ENCODE measurements at regions not wholly inside any gene's neighbourhood (a gene's known extent, or its start where the extent isn't known, plus 50 kb on each side); places are given as distances from the start of the nearest gene placed in this dataset.
"Not testable (repeated sequence)": the region's sequence is repeated elsewhere in the genome, so short reads cannot be mapped to it uniquely, and the experiment has no call there.

GRCh38 chr17:54196751-54197150 lies 374.0 kb downstream of the KIF2B start:
- H3K4me3 ChIP-seq (ENCODE audit: low read depth, low read length) = no peak overlapping the region
- DNase-seq (ENCODE audit: low read depth) = no peak
- TF ChIP-seq, protein P1, sequence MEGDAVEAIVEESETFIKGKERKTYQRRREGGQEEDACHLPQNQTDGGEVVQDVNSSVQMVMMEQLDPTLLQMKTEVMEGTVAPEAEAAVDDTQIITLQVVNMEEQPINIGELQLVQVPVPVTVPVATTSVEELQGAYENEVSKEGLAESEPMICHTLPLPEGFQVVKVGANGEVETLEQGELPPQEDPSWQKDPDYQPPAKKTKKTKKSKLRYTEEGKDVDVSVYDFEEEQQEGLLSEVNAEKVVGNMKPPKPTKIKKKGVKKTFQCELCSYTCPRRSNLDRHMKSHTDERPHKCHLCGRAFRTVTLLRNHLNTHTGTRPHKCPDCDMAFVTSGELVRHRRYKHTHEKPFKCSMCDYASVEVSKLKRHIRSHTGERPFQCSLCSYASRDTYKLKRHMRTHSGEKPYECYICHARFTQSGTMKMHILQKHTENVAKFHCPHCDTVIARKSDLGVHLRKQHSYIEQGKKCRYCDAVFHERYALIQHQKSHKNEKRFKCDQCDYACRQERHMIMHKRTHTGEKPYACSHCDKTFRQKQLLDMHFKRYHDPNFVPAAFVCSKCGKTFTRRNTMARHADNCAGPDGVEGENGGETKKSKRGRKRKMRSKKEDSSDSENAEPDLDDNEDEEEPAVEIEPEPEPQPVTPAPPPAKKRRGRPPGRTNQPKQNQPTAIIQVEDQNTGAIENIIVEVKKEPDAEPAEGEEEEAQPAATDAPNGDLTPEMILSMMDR (conservative IDR thresholded peaks at IDR 0.05; ENCODE audit: low read depth, low read length) = no peak

GRCh38 chr17:54201380-54201779 lies 378.7 kb downstream of the KIF2B start:
- not testable (repeated sequence) for H3K4me3 ChIP-seq (ENCODE audit: low read depth, low read length); DNase-seq (ENCODE audit: low read depth)

GRCh38 chr17:54220829-54221228 lies 398.1 kb downstream of the KIF2B start:
- TF ChIP-seq, protein P1 (conservative IDR thresholded peaks at IDR 0.05; ENCODE audit: low read depth, low read length) = no peak
- DNase-seq (ENCODE audit: low read depth) = no peak
- no peak overlapping the region for H3K4me3 ChIP-seq (ENCODE audit: low read depth, low read length)

DNA sequence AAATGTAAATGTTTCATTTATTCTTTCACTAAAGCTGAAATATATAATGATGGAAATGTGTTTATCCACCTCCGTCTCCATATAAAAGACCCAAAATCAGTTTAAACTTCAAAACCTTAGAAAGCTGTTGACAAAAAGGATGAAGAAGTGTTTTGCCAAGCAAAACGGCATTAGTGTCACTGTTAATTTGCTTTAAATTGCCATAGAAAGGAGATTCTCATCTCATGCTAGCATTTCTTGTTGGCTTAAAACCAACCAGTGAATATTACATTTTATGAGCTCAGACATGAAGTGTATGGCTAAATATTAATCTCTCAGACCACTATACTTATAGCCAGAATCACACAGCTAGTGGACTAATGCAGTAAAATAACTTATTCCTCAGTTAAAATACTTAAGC lies 398.8 kb downstream of the KIF2B start:
- TF ChIP-seq, protein P1 (conservative IDR thresholded peaks at IDR 0.05; ENCODE audit: low read depth, low read length) = no peak

DNA sequence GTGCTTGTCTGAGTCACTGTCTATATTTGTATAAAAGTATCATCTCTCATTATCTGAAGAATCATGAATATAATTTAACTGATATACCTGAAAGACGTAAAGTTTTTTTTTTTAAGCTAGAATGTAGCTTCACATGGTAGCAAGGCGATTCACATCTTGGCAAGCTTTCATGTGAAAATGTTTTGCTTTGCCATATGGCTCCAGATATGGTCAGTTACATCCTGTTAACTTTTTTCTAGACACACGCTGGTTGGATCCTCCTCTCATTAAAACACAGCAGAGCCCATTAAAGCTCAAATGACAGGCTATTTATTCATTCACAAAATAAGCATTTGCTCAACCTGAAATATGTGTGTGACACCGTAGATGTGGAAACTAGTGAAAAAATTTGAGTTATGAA lies 412.8 kb downstream of the KIF2B start:
- no peak for DNase-seq (ENCODE audit: low read depth)
- TF ChIP-seq, protein P1 (conservative IDR thresholded peaks at IDR 0.05; ENCODE audit: low read depth, low read length) = no peak
- no peak overlapping the region for H3K4me3 ChIP-seq (ENCODE audit: low read depth, low read length)

More for the DNA sequence above, 398.8 kb downstream of the KIF2B start:
- no peak for DNase-seq (ENCODE audit: low read depth)
- H3K4me3 ChIP-seq (ENCODE audit: low read depth, low read length) = no peak overlapping the region

GRCh38 chr17:54237911-54238515 lies 415.3 kb downstream of the KIF2B start:
- TF ChIP-seq, protein P1 (conservative IDR thresholded peaks at IDR 0.05; ENCODE audit: low read depth, low read length) = no peak
- H3K4me3 ChIP-seq (ENCODE audit: low read depth, low read length) = no peak overlapping the region
- DNase-seq (ENCODE audit: low read depth) = no peak

DNA sequence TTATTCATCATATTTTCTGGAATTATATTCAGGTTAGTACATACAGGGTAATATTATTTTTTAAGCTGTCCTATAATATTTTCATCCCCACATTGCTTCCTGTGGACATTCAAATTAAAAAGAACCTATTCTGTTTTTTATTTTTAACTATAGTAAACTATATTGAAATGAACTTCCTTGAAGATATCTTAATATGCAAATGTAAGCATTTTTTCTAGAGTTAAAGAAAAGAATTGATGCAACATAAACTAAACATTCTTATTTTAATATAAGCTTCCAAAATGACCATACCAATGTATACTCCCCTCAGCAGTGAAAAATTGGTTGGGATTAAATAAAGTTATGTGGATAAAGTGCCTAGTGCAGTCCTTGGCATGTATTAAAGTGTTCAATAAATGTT lies 416.6 kb downstream of the KIF2B start:
- TF ChIP-seq, protein P1 (conservative IDR thresholded peaks at IDR 0.05; ENCODE audit: low read depth, low read length) = no peak
- H3K4me3 ChIP-seq (ENCODE audit: low read depth, low read length) = no peak overlapping the region
- no peak for DNase-seq (ENCODE audit: low read depth)
